ENCODE measurements at regions not wholly inside any gene's neighbourhood (a gene's known extent, or its start where the extent isn't known, plus 50 kb on each side); places are given as distances from the start of the nearest gene placed in this dataset.

GRCh38 chr2:125561302-125561701 lies 1094.7 kb upstream of the GYPC start:
- H3K4me1 ChIP-seq: no peaks in the 10 kb centered on the region
- intact Hi-C loops (cut with DNase I; ENCODE audit: low total_unique reads): no loop called here
- peaks cover 0 to 7% (median 0%) of the 10 kb centered on the region in 8 donors for H3K9me3 ChIP-seq
- DNase-seq: no peak
- no peak overlapping the region for H3K27ac ChIP-seq
- TF ChIP-seq CTCF (IDR thresholded peaks at IDR 0.05 in 8 of 11, conservative IDR thresholded peaks at IDR 0.05 in 3 of 11): no peak
- TF ChIP-seq POLR2A (IDR thresholded peaks at IDR 0.05): no peak
- TF ChIP-seq POLR2AphosphoS5 (IDR thresholded peaks at IDR 0.05): no peak
- no peaks in the 10 kb centered on the region for H3K36me3 ChIP-seq
- no peaks in the 10 kb centered on the region for H3K27me3 ChIP-seq (replicated peaks in 1 of 7)
- H3K4me3 ChIP-seq: no peak overlapping the region
- WGBS, 5 donors: 59 to 72% (median 60%) methylated on average over 3 of the region's 3 CpGs

- TF ChIP-seq POLR2AphosphoS5 (IDR thresholded peaks at IDR 0.05) (no peak), POLR2A (IDR thresholded peaks at IDR 0.05) (no peak), CTCF (IDR thresholded peaks at IDR 0.05 in 8 of 11, conservative IDR thresholded peaks at IDR 0.05 in 3 of 11) (no peak)
- Histone ChIP-seq H3K4me3 (no peak overlapping the region), H3K4me1 (no peaks in the 10 kb centered on the region), H3K36me3 (no peaks in the 10 kb centered on the region), H3K27me3 (replicated peaks in 1 of 7) (no peaks in the 10 kb centered on the region), H3K27ac (no peak overlapping the region), H3K9me3 (peaks cover 0 to 3% (median 0%) of the 10 kb centered on the region in 8 donors)
- no peak for DNase-seq
- intact Hi-C loops (cut with DNase I; ENCODE audit: low total_unique reads): no loop called here
Observed at GRCh38 chr2:125562924-125563323, 1093.0 kb upstream of the GYPC start.

GRCh38 chr2:125564471-125564870 lies 1091.5 kb upstream of the GYPC start:
- Histone ChIP-seq H3K9me3 (no peaks in the 10 kb centered on the region), H3K36me3 (no peaks in the 10 kb centered on the region), H3K27ac (no peak overlapping the region), H3K4me3 (no peak overlapping the region), H3K4me1 (no peaks in the 10 kb centered on the region), H3K27me3 (replicated peaks in 1 of 7) (no peaks in the 10 kb centered on the region)
- intact Hi-C loops (cut with DNase I; ENCODE audit: low total_unique reads): no loop called here
- WGBS, 5 donors: 34 to 64% (median 45%) methylated on average over 4 of the region's 4 CpGs
- no peak for TF ChIP-seq POLR2AphosphoS5 (IDR thresholded peaks at IDR 0.05)
- TF ChIP-seq POLR2A (IDR thresholded peaks at IDR 0.05): no peak
- TF ChIP-seq CTCF (IDR thresholded peaks at IDR 0.05 in 8 of 11, conservative IDR thresholded peaks at IDR 0.05 in 3 of 11): no peak
- no peak for DNase-seq

- DNase-seq: no peak
- H3K9me3 ChIP-seq: no peaks in the 10 kb centered on the region
- intact Hi-C loops (cut with DNase I; ENCODE audit: low total_unique reads): no loop called here
- no peak overlapping the region for H3K4me3 ChIP-seq
- H3K4me1 ChIP-seq: no peaks in the 10 kb centered on the region
- no peaks in the 10 kb centered on the region for H3K27me3 ChIP-seq (replicated peaks in 1 of 7)
- no peaks in the 10 kb centered on the region for H3K36me3 ChIP-seq
- no peak for TF ChIP-seq POLR2A (IDR thresholded peaks at IDR 0.05)
- 67 to 83% (median 69%) methylated on average over 3 of the region's 3 CpGs for WGBS, 5 donors
- H3K27ac ChIP-seq: no peak overlapping the region
Observed at GRCh38 chr2:125566422-125566821, 1089.5 kb upstream of the GYPC start.

GRCh38 chr2:125567100-125567499 lies 1088.9 kb upstream of the GYPC start:
- H3K36me3 ChIP-seq: no peaks in the 10 kb centered on the region
- H3K9me3 ChIP-seq: no peaks in the 10 kb centered on the region
- TF ChIP-seq POLR2AphosphoS5 (IDR thresholded peaks at IDR 0.05) (no peak), CTCF (IDR thresholded peaks at IDR 0.05 in 8 of 11, conservative IDR thresholded peaks at IDR 0.05 in 3 of 11) (no peak), POLR2A (IDR thresholded peaks at IDR 0.05) (no peak)
- WGBS, 5 donors: 76 to 87% (median 82%) methylated on average over 3 of the region's 3 CpGs
- no peak for DNase-seq
- H3K27ac ChIP-seq: no peak overlapping the region
- intact Hi-C loops (cut with DNase I; ENCODE audit: low total_unique reads): no loop called here
- H3K4me3 ChIP-seq: no peak overlapping the region
- H3K27me3 ChIP-seq (replicated peaks in 1 of 7): no peaks in the 10 kb centered on the region
- H3K4me1 ChIP-seq: no peaks in the 10 kb centered on the region

All from spleen (tissue), 11 donors.